H1 (cell line): ENCODE measurements at regions not wholly inside any gene's neighbourhood (a gene's known extent, or its start where the extent isn't known, plus 50 kb on each side); places are given as distances from the start of the nearest gene placed in this dataset.

ENCODE experiments used
- CTCF ChIA-PET: fragments of 300-600 bp; sonication (Branson Sonifier 250); formaldehyde crosslinking; loops from one replicate; lab custom pipeline; 2021; ENCODE audit not compliant: partially characterized antibody; lab: Charles Lee
- POLR2A ChIA-PET: fragments of 300-600 bp; sonication (Branson Sonifier 250); formaldehyde crosslinking; loops from one replicate; lab custom pipeline; 2021; ENCODE audit warnings: inconsistent platforms; ENCODE audit not compliant: partially characterized antibody; lab: Charles Lee
- DNase-seq, 2 experiments: peaks; one replicate each; pipeline versions ENCODE4 v3.0.0 to v3.0.0-alpha.2; 2010 to 2022; ENCODE audit warnings: low spot score in 2 of 2, low read depth in 1 of 2, mixed read lengths in 1 of 2
- FAIRE-seq: peaks from 2 replicates; lab custom pipeline; 2011; peaks lifted over from hg19 to GRCh38; lab: Jason Lieb, UNC
- H2AFZ ChIP-seq: 2 replicates; pipeline ENCODE4 v1.8.1; 2012; ENCODE audit warnings: low read length, inconsistent platforms
- H2AK5ac ChIP-seq: 2 replicates; pipeline ENCODE4 v1.6.1; 2013; ENCODE audit warnings: low read depth, low read length
- H2BK120ac ChIP-seq: replicated peaks from 2 replicates; pipeline ENCODE3; 2013; ENCODE audit warnings: low read depth, low read length, inconsistent platforms
- H2BK12ac ChIP-seq: 2 replicates; pipeline ENCODE4 v1.6.1; 2013; ENCODE audit warnings: low read depth, low read length
- H2BK15ac ChIP-seq: 2 replicates; pipeline ENCODE4 v1.6.1; 2013; ENCODE audit warnings: low read length
- H2BK20ac ChIP-seq: 2 replicates; pipeline ENCODE4 v1.6.1; 2013; ENCODE audit warnings: low read length
- H2BK5ac ChIP-seq: 2 replicates; pipeline ENCODE4 v1.6.1; 2013; ENCODE audit warnings: low read depth, low read length
- H3K14ac ChIP-seq: 2 replicates; pipeline ENCODE4 v1.6.1; 2013; ENCODE audit warnings: inconsistent platforms; ENCODE audit not compliant: insufficient read length
- H3K18ac ChIP-seq: 2 replicates; pipeline ENCODE4 v1.6.1; 2013; ENCODE audit warnings: low read length; ENCODE audit errors: extremely low read depth
- H3K23ac ChIP-seq: 2 replicates; pipeline ENCODE4 v1.6.1; 2013; ENCODE audit warnings: inconsistent platforms; ENCODE audit not compliant: insufficient read length
- H3K23me2 ChIP-seq: 2 replicates; pipeline ENCODE4 v1.6.1; 2013; ENCODE audit warnings: low read depth, low read length
- H3K27ac ChIP-seq: 2 replicates; pipeline ENCODE4 v1.6.1; 2011; ENCODE audit warnings: low read depth, low read length, inconsistent platforms
- H3K27me3 ChIP-seq, 4 experiments: replicated peaks in 1 of 4; 1 replicate in 1 of 4; 2 replicates in 3 of 4; pipeline versions ENCODE4 v1.6.1 to v1.8.1; 2011 to 2013; ENCODE audit warnings: low read length in 3 of 4, mild to moderate bottlenecking in 3 of 4, inconsistent platforms in 2 of 4, mixed read lengths in 2 of 4, moderate library complexity in 1 of 4; ENCODE audit not compliant: control insufficient read depth in 3 of 4, insufficient read depth in 3 of 4; ENCODE audit errors: extremely low read depth in 1 of 4
- H3K36me3 ChIP-seq, 4 experiments: 2 replicates each; pipeline versions ENCODE4 v1.6.1 to v1.8.1; 2011 to 2013; ENCODE audit warnings: mild to moderate bottlenecking in 4 of 4, low read length in 3 of 4, moderate library complexity in 2 of 4, control low read depth in 1 of 4, inconsistent platforms in 1 of 4; ENCODE audit not compliant: insufficient read depth in 4 of 4, control insufficient read depth in 2 of 4
- H3K4ac ChIP-seq: replicated peaks from 2 replicates; pipeline ENCODE3; 2013; ENCODE audit warnings: low read length, low read depth, mixed read lengths, inconsistent platforms; ENCODE audit not compliant: insufficient read length
- H3K4me1 ChIP-seq, 4 experiments: replicated peaks in 1 of 4; 1 replicate in 1 of 4; 2 replicates in 3 of 4; pipeline versions ENCODE4 v1.6.1 to v1.8.1; 2011 to 2013; ENCODE audit warnings: low read length in 3 of 4, inconsistent platforms in 2 of 4, mixed read lengths in 1 of 4; ENCODE audit not compliant: insufficient read depth in 4 of 4, control insufficient read depth in 3 of 4
- H3K4me2 ChIP-seq, 2 experiments: 2 replicates each; pipeline versions ENCODE4 v1.6.1 to v1.8.1; 2011 to 2013; ENCODE audit warnings: low read depth in 2 of 2, low read length in 2 of 2, control low read depth in 1 of 2, inconsistent platforms in 1 of 2, mild to moderate bottlenecking in 1 of 2; ENCODE audit not compliant: insufficient read depth in 1 of 2
- H3K4me3 ChIP-seq, 4 experiments: fragments of 200-600, 300-600 bp in 1 of 4; sonication (generic), shearing (Covaris generic), sonication (Bioruptor Twin) in 1 of 4; 2 replicates each; pipeline versions ENCODE4 v1.5.1 to v1.8.1; 2011 to 2016; ENCODE audit warnings: low read length in 4 of 4, low read depth in 3 of 4, control low read depth in 2 of 4, inconsistent platforms in 2 of 4, mild to moderate bottlenecking in 2 of 4, mixed read lengths in 1 of 4, moderate library complexity in 1 of 4; ENCODE audit not compliant: insufficient read depth in 2 of 4; ENCODE audit errors: extremely low read depth in 1 of 4
- H3K56ac ChIP-seq: replicated peaks from 2 replicates; pipeline ENCODE3; 2013; ENCODE audit warnings: low read depth, mild to moderate bottlenecking, mixed read lengths, low read length, inconsistent platforms; ENCODE audit not compliant: insufficient read length
- H3K79me1 ChIP-seq: 2 replicates; pipeline ENCODE4 v1.6.1; 2013; ENCODE audit warnings: low read depth, low read length, control low read depth
- H3K79me2 ChIP-seq, 2 experiments: 2 replicates each; pipeline versions ENCODE4 v1.6.1 to v1.8.1; 2012 to 2013; ENCODE audit warnings: low read length in 2 of 2, mild to moderate bottlenecking in 2 of 2, inconsistent platforms in 1 of 2; ENCODE audit not compliant: insufficient read depth in 2 of 2, control insufficient read depth in 1 of 2
- H3K9ac ChIP-seq, 4 experiments: replicated peaks in 1 of 4; 1 replicate in 1 of 4; 2 replicates in 3 of 4; pipeline versions ENCODE4 v1.6.1 to v1.8.1; 2011 to 2013; ENCODE audit warnings: low read depth in 3 of 4, low read length in 3 of 4, control low read depth in 2 of 4, mild to moderate bottlenecking in 2 of 4, moderate library complexity in 2 of 4, inconsistent platforms in 1 of 4; ENCODE audit errors: extremely low read depth in 1 of 4
- H3K9me3 ChIP-seq, 2 experiments: 2 replicates each; pipeline versions ENCODE4 v1.6.1 to v1.8.1; 2012 to 2013; ENCODE audit warnings: mild to moderate bottlenecking in 2 of 2, moderate library complexity in 2 of 2, control low read depth in 1 of 2, inconsistent platforms in 1 of 2, low read depth in 1 of 2, low read length in 1 of 2, mixed read lengths in 1 of 2; ENCODE audit not compliant: insufficient read depth in 2 of 2
- H4K20me1 ChIP-seq, 2 experiments: replicated peaks in 1 of 2; 2 replicates each; pipeline versions ENCODE3 to v1.8.1; 2011 to 2013; ENCODE audit warnings: inconsistent platforms in 2 of 2, low read length in 2 of 2, mild to moderate bottlenecking in 1 of 2; ENCODE audit not compliant: insufficient read depth in 2 of 2, control insufficient read depth in 1 of 2
- H4K5ac ChIP-seq: 2 replicates; pipeline ENCODE4 v1.6.1; 2013; ENCODE audit warnings: low read length, low read depth, mixed read lengths, inconsistent platforms; ENCODE audit not compliant: insufficient read length
- H4K8ac ChIP-seq: 2 replicates; pipeline ENCODE4 v1.8.0; 2013; ENCODE audit warnings: mild to moderate bottlenecking, moderate library complexity, low read length, inconsistent platforms; ENCODE audit not compliant: insufficient read depth; ENCODE audit errors: extremely low read depth
- H4K91ac ChIP-seq: replicated peaks from 2 replicates; pipeline ENCODE3; 2013; ENCODE audit warnings: low read length, mixed read lengths, inconsistent platforms; ENCODE audit not compliant: insufficient read length
- BRCA1 ChIP-seq: IDR thresholded peaks from 2 replicates; pipeline ENCODE4 v1.6.1; 2012; ENCODE audit warnings: low read depth, low read length, improper control_type of control experiment
- EP300 ChIP-seq, 2 experiments: IDR thresholded peaks; 1 replicate in 1 of 2; 2 replicates in 1 of 2; pipeline ENCODE4 v1.6.1; 2011 to 2012; ENCODE audit warnings: low read depth in 2 of 2, low read length in 2 of 2, mild to moderate bottlenecking in 2 of 2, borderline replicate concordance in 1 of 2, inconsistent platforms in 1 of 2, moderate library complexity in 1 of 2
- NRF1 ChIP-seq: IDR thresholded peaks from 2 replicates; pipeline ENCODE4 v1.6.1; 2011; ENCODE audit warnings: mild to moderate bottlenecking, low read depth, low read length, improper control_type of control experiment
- RAD21 ChIP-seq, 2 experiments: IDR thresholded peaks in 1 of 2; conservative IDR thresholded peaks in 1 of 2; 2 replicates each; pipeline ENCODE4 v1.6.1; 2011; ENCODE audit warnings: low read depth in 2 of 2, low read length in 2 of 2, improper control_type of control experiment in 1 of 2, inconsistent platforms in 1 of 2, mild to moderate bottlenecking in 1 of 2, moderate library complexity in 1 of 2
- RFX5 ChIP-seq: IDR thresholded peaks from 2 replicates; pipeline ENCODE4 v1.6.1; 2011; ENCODE audit warnings: low read depth, low read length, improper control_type of control experiment, borderline replicate concordance
- RNF2 ChIP-seq: fragments of 200-900, 300-1000 bp; sonication (generic); IDR thresholded peaks from 2 replicates; pipeline ENCODE4 v1.7.1; 2016; ENCODE audit warnings: borderline replicate concordance, low read depth, mild to moderate bottlenecking, antibody characterized with exemption, low read length; ENCODE audit not compliant: poor library complexity, severe bottlenecking; ENCODE audit errors: missing control alignments
- SIN3A ChIP-seq, 2 experiments: IDR thresholded peaks in 1 of 2; conservative IDR thresholded peaks in 1 of 2; 2 replicates each; pipeline ENCODE4 v1.6.1; 2011 to 2012; ENCODE audit warnings: low read length in 2 of 2, improper control_type of control experiment in 1 of 2, low read depth in 1 of 2, mild to moderate bottlenecking in 1 of 2
- WGBS, 2 experiments: shearing (Covaris generic) in 1 of 2; methylation state at CpG; one replicate each; pipeline versions ENCODE4 v1.1.6 to v1.1.7; 2013 to 2015; ENCODE audit warnings: low lambda C conversion rate in 2 of 2, mixed read lengths in 2 of 2, inconsistent platforms in 1 of 2, low coverage in 1 of 2, missing lambda C conversion rate in 1 of 2; ENCODE audit not compliant: insufficient replicate concordance in 2 of 2, insufficient coverage in 1 of 2, insufficient read length in 1 of 2; ENCODE audit errors: extremely low coverage in 1 of 2, missing lambda C conversion rate in 1 of 2; 5-methylcytosine and 5-hydroxymethylcytosine counted together
- TF ChIP-seq, protein P1 (sequence below), 3 experiments: IDR thresholded peaks; 1 replicate in 2 of 3; 2 replicates in 1 of 3; pipeline versions ENCODE4 v1.5.1 to v1.6.1; 2011; ENCODE audit warnings: low read length in 3 of 3, mild to moderate bottlenecking in 3 of 3, inconsistent platforms in 2 of 3, low read depth in 1 of 3, moderate library complexity in 1 of 3; ENCODE audit not compliant: insufficient read depth in 1 of 3; ENCODE audit errors: control extremely low read depth in 1 of 3

DNA sequence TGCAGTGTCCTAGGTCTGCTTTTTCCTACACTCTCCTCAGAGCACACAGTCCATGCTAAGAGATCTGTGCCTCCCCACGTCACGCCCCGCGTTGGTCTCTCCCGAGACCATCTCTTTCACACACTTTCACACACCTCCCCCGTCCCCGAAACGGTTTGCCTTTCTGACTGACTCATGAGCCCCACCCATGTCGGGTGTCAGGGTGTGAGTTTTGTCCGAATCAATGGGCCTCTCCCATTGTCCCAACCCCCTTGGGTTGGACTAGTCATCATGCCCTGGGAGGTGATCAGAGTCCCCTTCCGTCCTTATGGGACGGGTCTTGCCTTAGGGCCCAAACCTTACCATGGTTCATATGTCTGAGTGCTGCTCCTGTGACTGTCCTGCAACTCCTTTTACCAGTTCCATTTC is 214.0 kb upstream of the HTR2A start:
- ChIA-PET CTCF (no interaction called here), POLR2A (no interaction called here)
- 0 out of 2 replicates have a peak overlapping the region, but pooled peaks have one; percentile 19 for H3K27ac ChIP-seq
- H3K79me1 ChIP-seq, result no peaks in the 10 kb centered on the region
- peak overlapping the region; percentile 66 for H2AK5ac ChIP-seq
- H3K9me3 ChIP-seq, result no peaks in the 10 kb centered on the region
- H3K23ac ChIP-seq, result no peak overlapping the region
- H3K79me2 ChIP-seq, result no peaks in the 10 kb centered on the region
- 0 out of 2 replicates have a peak overlapping the region, but pooled peaks have one; percentile 20 for H4K8ac ChIP-seq
- H2AFZ ChIP-seq, result no peak overlapping the region
- peaks cover 0 to 22% (median 5%) of the 10 kb centered on the region in 4 experiments; a peak in 5 of 7 replicates for H3K4me1 ChIP-seq
- H2BK120ac ChIP-seq, result peak overlapping the region; percentile 96
- H3K4me2 ChIP-seq, result no peak overlapping the region
- no peaks in the 10 kb centered on the region for H3K23me2 ChIP-seq
- no peak overlapping the region for H3K9ac ChIP-seq
- peak overlapping the region; percentile 80; the same call in 1 of the 2 replicates for H2BK5ac ChIP-seq
- no peaks in the 10 kb centered on the region for H3K27me3 ChIP-seq
- peak overlapping the region; percentile 98; the same call in 1 of the 2 replicates for H2BK12ac ChIP-seq
- H3K36me3 ChIP-seq, result no peaks in the 10 kb centered on the region
- H4K20me1 ChIP-seq, result no peaks in the 10 kb centered on the region
- FAIRE-seq (no peak), DNase-seq (no peak)
- no peak overlapping the region for H3K14ac ChIP-seq
- WGBS, 2 experiments, result 96% methylated on average over 12 of the region's 12 CpGs; no CpG with 5 or more reads in 1 of the 2 experiments
- H3K4ac ChIP-seq, result no peak overlapping the region
- H3K4me3 ChIP-seq, result no peak overlapping the region
- peak overlapping the region; percentile 97; the same call in 1 of the 2 replicates for H2BK20ac ChIP-seq
- H2BK15ac ChIP-seq, result 0 out of 2 replicates have a peak overlapping the region, but pooled peaks have one; percentile 81
- no peak overlapping the region for H4K91ac ChIP-seq
- TF ChIP-seq BRCA1, result no peak
- no peak for TF ChIP-seq RAD21 (IDR thresholded peaks at IDR 0.05 in 1 of 2, conservative IDR thresholded peaks at IDR 0.05 in 1 of 2; ENCODE audit: low read depth in 2 of 2, low read length in 2 of 2)
- no peak for TF ChIP-seq RNF2
- TF ChIP-seq, protein P1, sequence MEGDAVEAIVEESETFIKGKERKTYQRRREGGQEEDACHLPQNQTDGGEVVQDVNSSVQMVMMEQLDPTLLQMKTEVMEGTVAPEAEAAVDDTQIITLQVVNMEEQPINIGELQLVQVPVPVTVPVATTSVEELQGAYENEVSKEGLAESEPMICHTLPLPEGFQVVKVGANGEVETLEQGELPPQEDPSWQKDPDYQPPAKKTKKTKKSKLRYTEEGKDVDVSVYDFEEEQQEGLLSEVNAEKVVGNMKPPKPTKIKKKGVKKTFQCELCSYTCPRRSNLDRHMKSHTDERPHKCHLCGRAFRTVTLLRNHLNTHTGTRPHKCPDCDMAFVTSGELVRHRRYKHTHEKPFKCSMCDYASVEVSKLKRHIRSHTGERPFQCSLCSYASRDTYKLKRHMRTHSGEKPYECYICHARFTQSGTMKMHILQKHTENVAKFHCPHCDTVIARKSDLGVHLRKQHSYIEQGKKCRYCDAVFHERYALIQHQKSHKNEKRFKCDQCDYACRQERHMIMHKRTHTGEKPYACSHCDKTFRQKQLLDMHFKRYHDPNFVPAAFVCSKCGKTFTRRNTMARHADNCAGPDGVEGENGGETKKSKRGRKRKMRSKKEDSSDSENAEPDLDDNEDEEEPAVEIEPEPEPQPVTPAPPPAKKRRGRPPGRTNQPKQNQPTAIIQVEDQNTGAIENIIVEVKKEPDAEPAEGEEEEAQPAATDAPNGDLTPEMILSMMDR (IDR thresholded peaks at IDR 0.05; ENCODE audit: control extremely low read depth in 1 of 3, insufficient read depth in 1 of 3, low read depth in 1 of 3, low read length in 3 of 3), result no peak
- no peak for TF ChIP-seq SIN3A (conservative IDR thresholded peaks at IDR 0.05 in 1 of 2, IDR thresholded peaks at IDR 0.05 in 1 of 2; ENCODE audit: low read depth in 1 of 2, low read length in 2 of 2)
- TF ChIP-seq EP300 (IDR thresholded peaks at IDR 0.05; ENCODE audit: borderline replicate concordance in 1 of 2, low read depth in 2 of 2, low read length in 2 of 2), result no peak
- no peak for TF ChIP-seq RFX5
- no peak for TF ChIP-seq NRF1
- no peak overlapping the region for H3K56ac ChIP-seq
- peak overlapping the region; percentile 1 for H3K18ac ChIP-seq
- H4K5ac ChIP-seq, result no peak overlapping the region
